HEK293 (cell line): ENCODE measurements at regions not wholly inside any gene's neighbourhood (a gene's known extent, or its start where the extent isn't known, plus 50 kb on each side); places are given as distances from the start of the nearest gene placed in this dataset.

Source experiments
- CTCF ChIA-PET: fragments of 350-600 bp; formaldehyde crosslinking; extraction: SDS; loops from one replicate; lab custom pipeline; 2021; ENCODE audit warnings: antibody characterized with exemption; lab: Yijun Ruan, JAX
- POLR2A ChIA-PET: fragments of 300-600 bp; formaldehyde crosslinking; extraction: SDS; loops from one replicate; lab custom pipeline; 2020; ENCODE audit warnings: antibody characterized with exemption, inconsistent platforms; lab: Yijun Ruan, JAX
- H3K27ac ChIP-seq: fragments of 200-500 bp; sonication (Bioruptor generic); 2 replicates; pipeline ENCODE4 v1.5.1; 2014; ENCODE audit warnings: low read depth, low read length, control low read depth, inconsistent platforms; ENCODE audit errors: extremely low read depth
- H3K36me3 ChIP-seq, 2 experiments: fragments of 200-500 bp in 1 of 2; sonication (Bioruptor generic) in 1 of 2; 1 replicate in 1 of 2; 2 replicates in 1 of 2; pipeline ENCODE4 v1.5.1; 2014 to 2017; ENCODE audit warnings: inconsistent platforms in 2 of 2, low read length in 2 of 2; ENCODE audit not compliant: control insufficient read depth in 2 of 2, insufficient read depth in 1 of 2
- H3K4me1 ChIP-seq: fragments of 200-500 bp; sonication (Bioruptor generic); 2 replicates; pipeline ENCODE4 v1.5.1; 2014; ENCODE audit warnings: mild to moderate bottlenecking, low read length, inconsistent platforms; ENCODE audit not compliant: control insufficient read depth, insufficient read depth
- H3K4me3 ChIP-seq: 2 replicates; pipeline ENCODE4 v1.5.1; 2011; ENCODE audit warnings: low read depth, mild to moderate bottlenecking, control low read depth, low read length, moderate library complexity
- H3K9me3 ChIP-seq: fragments of 200-500 bp; sonication (Bioruptor generic); 2 replicates; pipeline ENCODE4 v1.5.1; 2014; ENCODE audit warnings: low read depth, low read length, inconsistent platforms; ENCODE audit not compliant: control insufficient read depth, insufficient read depth
- ATF2 ChIP-seq: fragments of 450-650 bp; formaldehyde crosslinking; IDR thresholded peaks from 2 replicates; pipeline ENCODE4 v1.5.1; 2016; ENCODE audit warnings: missing biosample characterization, missing genetic modification characterization, low read depth
- BCL6B ChIP-seq: fragments of 450-650 bp; formaldehyde crosslinking; IDR thresholded peaks from 2 replicates; pipeline ENCODE4 v1.5.1; 2017; ENCODE audit warnings: missing biosample characterization, missing genetic modification characterization
- CTCF ChIP-seq: fragments of 450-650 bp; formaldehyde crosslinking; IDR thresholded peaks from 2 replicates; pipeline ENCODE4 v1.5.1; 2016; ENCODE audit warnings: missing biosample characterization, missing genetic modification characterization
- HOXC10 ChIP-seq: sonication (generic); formaldehyde crosslinking; IDR thresholded peaks from 2 replicates; pipeline ENCODE4 v1.8.1; 2023; ENCODE audit warnings: mild to moderate bottlenecking, missing genetic modification reagents
- ZBTB20 ChIP-seq: fragments of 450-650 bp; formaldehyde crosslinking; IDR thresholded peaks from 2 replicates; pipeline ENCODE4 v1.5.1; 2016; ENCODE audit warnings: missing biosample characterization, missing genetic modification characterization
- ZBTB26 ChIP-seq: fragments of 450-650 bp; formaldehyde crosslinking; optimal IDR thresholded peaks from 2 replicates; pipeline ENCODE3; 2016; ENCODE audit warnings: missing biosample characterization, mild to moderate bottlenecking, missing genetic modification characterization
- ZEB2 ChIP-seq: fragments of 450-650 bp; formaldehyde crosslinking; IDR thresholded peaks from 2 replicates; pipeline ENCODE4 v1.5.1; 2016; ENCODE audit warnings: missing biosample characterization, missing genetic modification characterization
- ZFP3 ChIP-seq: fragments of 450-650 bp; formaldehyde crosslinking; IDR thresholded peaks from 2 replicates; pipeline ENCODE4 v1.5.1; 2016; ENCODE audit warnings: low read depth, missing biosample characterization, missing genetic modification characterization
- ZFP37 ChIP-seq: fragments of 450-650 bp; formaldehyde crosslinking; IDR thresholded peaks from 2 replicates; pipeline ENCODE4 v1.5.1; 2016; ENCODE audit warnings: missing biosample characterization, missing genetic modification characterization
- ZIC2 ChIP-seq: fragments of 450-650 bp; formaldehyde crosslinking; IDR thresholded peaks from 2 replicates; pipeline ENCODE4 v1.5.1; 2016; ENCODE audit warnings: missing biosample characterization, missing genetic modification characterization
- ZNF202 ChIP-seq: fragments of 450-650 bp; formaldehyde crosslinking; IDR thresholded peaks from 2 replicates; pipeline ENCODE4 v1.5.1; 2016; ENCODE audit warnings: missing biosample characterization, missing genetic modification characterization, borderline replicate concordance
- ZNF266 ChIP-seq: fragments of 450-650 bp; formaldehyde crosslinking; IDR thresholded peaks from 2 replicates; pipeline ENCODE4 v1.5.1; 2016; ENCODE audit warnings: missing biosample characterization, missing genetic modification characterization, low read depth
- ZNF292 ChIP-seq: fragments of 450-650 bp; formaldehyde crosslinking; IDR thresholded peaks from 2 replicates; pipeline ENCODE4 v1.5.1; 2016; ENCODE audit warnings: low read depth, missing biosample characterization, missing genetic modification characterization, borderline replicate concordance
- ZNF324 ChIP-seq: fragments of 450-650 bp; formaldehyde crosslinking; IDR thresholded peaks from 2 replicates; pipeline ENCODE4 v1.5.1; 2016; ENCODE audit warnings: missing biosample characterization, missing genetic modification characterization
- ZNF398 ChIP-seq: fragments of 450-650 bp; formaldehyde crosslinking; IDR thresholded peaks from 2 replicates; pipeline ENCODE4 v1.5.1; 2017; ENCODE audit warnings: missing biosample characterization, missing genetic modification characterization
- ZNF433 ChIP-seq: fragments of 450-650 bp; formaldehyde crosslinking; IDR thresholded peaks from 2 replicates; pipeline ENCODE4 v1.5.1; 2016; ENCODE audit warnings: missing biosample characterization, missing genetic modification characterization, low read depth
- ZNF518A ChIP-seq: fragments of 450-650 bp; formaldehyde crosslinking; conservative IDR thresholded peaks from 2 replicates; pipeline ENCODE4 v1.5.1; 2016; ENCODE audit warnings: low read depth, missing biosample characterization, missing genetic modification characterization
- ZNF530 ChIP-seq: fragments of 450-650 bp; formaldehyde crosslinking; IDR thresholded peaks from 2 replicates; pipeline ENCODE4 v1.5.1; 2016; ENCODE audit warnings: low read depth, missing biosample characterization, missing genetic modification characterization
- ZNF544 ChIP-seq: fragments of 450-650 bp; formaldehyde crosslinking; IDR thresholded peaks from 2 replicates; pipeline ENCODE4 v1.5.0; 2017; ENCODE audit warnings: missing biosample characterization, missing genetic modification characterization
- ZNF558 ChIP-seq: fragments of 450-650 bp; formaldehyde crosslinking; IDR thresholded peaks from 2 replicates; pipeline ENCODE4 v1.5.1; 2016; ENCODE audit warnings: missing biosample characterization, missing genetic modification characterization
- ZNF610 ChIP-seq: fragments of 450-650 bp; formaldehyde crosslinking; IDR thresholded peaks from 2 replicates; pipeline ENCODE4 v1.5.1; 2016; ENCODE audit warnings: missing biosample characterization, missing genetic modification characterization, borderline replicate concordance
- ZNF776 ChIP-seq: fragments of 450-650 bp; formaldehyde crosslinking; IDR thresholded peaks from 2 replicates; pipeline ENCODE4 v1.5.0; 2017; ENCODE audit warnings: missing biosample characterization, missing genetic modification characterization, borderline replicate concordance
- ZSCAN30 ChIP-seq: fragments of 450-650 bp; IDR thresholded peaks from 2 replicates; pipeline ENCODE4 v1.5.1; 2018; ENCODE audit warnings: missing biosample characterization, mild to moderate bottlenecking, missing genetic modification characterization, moderate library complexity

GRCh38 chr9:17846948-17847655 is 268.2 kb downstream of the SH3GL2 start:
- TF ChIP-seq ZSCAN30 (no peak), BCL6B (tag by site-specific recombination) (no peak), ZBTB20 (tag by site-specific recombination) (no peak), HOXC10 (CRISPR knock-in tag) (no peak), ZNF292 (no peak), ZNF544 (no peak), ZNF324 (tag by site-specific recombination) (no peak), ZNF558 (tag by site-specific recombination) (no peak), ZNF433 (tag by site-specific recombination) (no peak), ZBTB26 (tag by site-specific recombination) (no peak), ZNF202 (no peak), ZFP37 (tag by site-specific recombination) (no peak), ZNF266 (tag by site-specific recombination) (no peak), ZNF530 (tag by site-specific recombination) (no peak), ZNF776 (tag by site-specific recombination) (no peak), ZNF610 (tag by site-specific recombination) (no peak), ZIC2 (peak; percentile 32; the same call in 1 of the 2 replicates), ZFP3 (no peak), ZEB2 (tag by site-specific recombination) (no peak), ZNF398 (tag by site-specific recombination) (peak; percentile 71), CTCF (tag by site-specific recombination) (no peak), ZNF518A (tag by site-specific recombination) (no peak), ATF2 (tag by site-specific recombination) (0 out of 2 replicates have a peak, but pooled peaks have one; percentile 47)
- POLR2A ChIA-PET = interaction anchor here (0.6 kb wide), 1 partner anchor 19 kb away, joined by 8 read pairs; no protein-coding TSS in a partner anchor
- no peaks in the 10 kb centered on the region for H3K36me3 ChIP-seq
- no peaks in the 10 kb centered on the region for H3K9me3 ChIP-seq
- no peak overlapping the region for H3K27ac ChIP-seq
- CTCF ChIA-PET = interaction anchor here (0.6 to 0.7 kb wide), 3 partner anchors 33 to 563 kb away, joined by 3 to 5 read pairs (median 3); no protein-coding TSS in a partner anchor
- H3K4me1 ChIP-seq = peaks cover 3% of the 10 kb centered on the region; the same call in 1 of the 2 replicates
- H3K4me3 ChIP-seq = no peak overlapping the region
